Liver (tissue), 3 donors: ENCODE measurements at regions not wholly inside any gene's neighbourhood (a gene's known extent, or its start where the extent isn't known, plus 50 kb on each side); places are given as distances from the start of the nearest gene placed in this dataset.

Experiments used
- ATF3 ChIP-seq: IDR thresholded peaks from 2 replicates; pipeline ENCODE4 v1.6.1; 2016; ENCODE audit warnings: antibody characterized with exemption
- CTCF ChIP-seq: fragments of 150-350 bp; IDR thresholded peaks from 2 replicates; pipeline ENCODE4 v1.5.1; 2017; ENCODE audit warnings: improper control_type of control experiment, low read depth, low read length; ENCODE audit not compliant: missing input control
- EGR1 ChIP-seq, 2 donors: IDR thresholded peaks; 2 replicates each; pipeline ENCODE4 v1.6.1; 2016 to 2018; ENCODE audit warnings: antibody characterized with exemption in 2 of 2, low read depth in 2 of 2
- FOXA1 ChIP-seq: IDR thresholded peaks from 2 replicates; pipeline ENCODE4 v1.6.1; 2016; ENCODE audit warnings: antibody characterized with exemption
- GABPA ChIP-seq, 2 donors: IDR thresholded peaks in 1 of 2; conservative IDR thresholded peaks in 1 of 2; 2 replicates each; pipeline ENCODE4 v1.6.1; 2016; ENCODE audit warnings: antibody characterized with exemption in 2 of 2, mild to moderate bottlenecking in 1 of 2, moderate library complexity in 1 of 2
- HNF4G ChIP-seq: IDR thresholded peaks from 2 replicates; pipeline ENCODE4 v1.6.1; 2016; ENCODE audit warnings: antibody characterized with exemption
- NR2F2 ChIP-seq: IDR thresholded peaks from 2 replicates; pipeline ENCODE4 v1.6.1; 2016; ENCODE audit warnings: antibody characterized with exemption
- RAD21 ChIP-seq, 2 donors: IDR thresholded peaks; 2 replicates each; pipeline ENCODE4 v1.6.1; 2016; ENCODE audit warnings: antibody characterized with exemption in 2 of 2, mild to moderate bottlenecking in 2 of 2
- REST ChIP-seq: IDR thresholded peaks from 2 replicates; pipeline ENCODE4 v1.6.1; 2016; ENCODE audit warnings: antibody characterized with exemption, mild to moderate bottlenecking
- SP1 ChIP-seq: IDR thresholded peaks from 2 replicates; pipeline ENCODE4 v1.6.1; 2018; ENCODE audit warnings: antibody characterized with exemption, mild to moderate bottlenecking
- TAF1 ChIP-seq: conservative IDR thresholded peaks from 2 replicates; pipeline ENCODE4 v1.6.1; 2016; ENCODE audit warnings: antibody characterized with exemption, mild to moderate bottlenecking
- YY1 ChIP-seq: IDR thresholded peaks from 2 replicates; pipeline ENCODE4 v1.6.1; 2016; ENCODE audit warnings: antibody characterized with exemption, mild to moderate bottlenecking
- TF ChIP-seq, protein P1 (sequence below): IDR thresholded peaks from 2 replicates; pipeline ENCODE4 v1.6.1; 2016; ENCODE audit warnings: antibody characterized with exemption
- donor health status: healthy.
- donor health status: healthy.

DNA sequence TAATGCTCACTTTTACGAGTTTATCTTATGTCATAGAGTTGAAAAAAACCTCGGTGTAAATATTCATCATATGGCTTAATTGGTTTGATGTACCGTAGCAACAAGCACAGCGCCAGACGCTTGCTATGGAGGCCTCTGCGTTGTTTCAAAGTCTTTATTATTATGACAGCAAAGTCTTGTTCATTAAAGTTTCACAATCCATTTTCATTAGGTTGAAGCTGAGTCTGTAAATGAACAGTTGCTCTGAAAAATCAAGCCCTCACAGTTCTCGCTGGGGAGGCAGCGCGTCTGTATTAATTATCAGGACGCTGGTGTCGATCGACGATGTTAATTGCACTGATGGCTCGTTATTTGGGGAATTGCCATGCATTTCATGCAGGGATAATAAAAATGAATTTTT, 185.6 kb downstream of the INSC start:
- TF ChIP-seq GABPA (IDR thresholded peaks at IDR 0.05 in 1 of 2, conservative IDR thresholded peaks at IDR 0.05 in 1 of 2) (no peak), NR2F2 (no peak), SP1 (no peak), CTCF (no peak), YY1 (no peak), REST (no peak), FOXA1 (no peak), EGR1 (IDR thresholded peaks at IDR 0.05; ENCODE audit: low read depth in 2 of 2) (no peak), RAD21 (IDR thresholded peaks at IDR 0.05) (no peak), ATF3 (no peak), HNF4G (no peak), TAF1 (no peak)
- TF ChIP-seq, protein P1, sequence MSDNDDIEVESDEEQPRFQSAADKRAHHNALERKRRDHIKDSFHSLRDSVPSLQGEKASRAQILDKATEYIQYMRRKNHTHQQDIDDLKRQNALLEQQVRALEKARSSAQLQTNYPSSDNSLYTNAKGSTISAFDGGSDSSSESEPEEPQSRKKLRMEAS: no peak
